ENCODE measurements at regions not wholly inside any gene's neighbourhood (a gene's known extent, or its start where the extent isn't known, plus 50 kb on each side); places are given as distances from the start of the nearest gene placed in this dataset.

DNA sequence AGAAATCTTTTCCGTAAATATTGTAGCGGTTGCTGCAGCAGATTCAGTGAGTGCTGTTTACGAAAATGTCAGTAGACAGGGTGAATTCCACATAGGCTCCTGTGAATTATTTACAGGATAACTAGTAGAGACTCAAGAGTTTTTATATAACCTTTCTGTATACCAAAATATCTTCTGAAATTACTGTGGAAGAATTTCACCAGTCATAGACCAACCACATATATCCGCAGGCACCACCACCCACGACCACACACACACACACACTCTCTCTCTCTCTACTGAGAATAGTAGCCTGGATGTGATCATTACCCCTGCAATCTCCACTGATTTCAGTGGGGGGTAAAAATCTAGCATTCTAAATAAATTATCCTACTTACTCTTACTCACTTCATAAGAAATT lies 341.8 kb downstream of the RBM43 start:
- 83 to 88% (median 83%) methylated on average over 5 of the region's 5 CpGs for WGBS, 3 donors
- DNase-seq, result no peak
- intact Hi-C loops (cut with DNase I), result no loop called here
- Histone ChIP-seq H3K9me3 (no peaks in the 10 kb centered on the region), H3K27me3 (ENCODE audit: insufficient read depth in 3 of 3, low read length in 2 of 3) (no peaks in the 10 kb centered on the region), H3K36me3 (ENCODE audit: insufficient read depth in 1 of 2, low read depth in 1 of 2) (no peaks in the 10 kb centered on the region), H3K4me3 (no peak overlapping the region), H3K27ac (no peak overlapping the region), H3K4me1 (no peaks in the 10 kb centered on the region)
- TF ChIP-seq, protein P1, sequence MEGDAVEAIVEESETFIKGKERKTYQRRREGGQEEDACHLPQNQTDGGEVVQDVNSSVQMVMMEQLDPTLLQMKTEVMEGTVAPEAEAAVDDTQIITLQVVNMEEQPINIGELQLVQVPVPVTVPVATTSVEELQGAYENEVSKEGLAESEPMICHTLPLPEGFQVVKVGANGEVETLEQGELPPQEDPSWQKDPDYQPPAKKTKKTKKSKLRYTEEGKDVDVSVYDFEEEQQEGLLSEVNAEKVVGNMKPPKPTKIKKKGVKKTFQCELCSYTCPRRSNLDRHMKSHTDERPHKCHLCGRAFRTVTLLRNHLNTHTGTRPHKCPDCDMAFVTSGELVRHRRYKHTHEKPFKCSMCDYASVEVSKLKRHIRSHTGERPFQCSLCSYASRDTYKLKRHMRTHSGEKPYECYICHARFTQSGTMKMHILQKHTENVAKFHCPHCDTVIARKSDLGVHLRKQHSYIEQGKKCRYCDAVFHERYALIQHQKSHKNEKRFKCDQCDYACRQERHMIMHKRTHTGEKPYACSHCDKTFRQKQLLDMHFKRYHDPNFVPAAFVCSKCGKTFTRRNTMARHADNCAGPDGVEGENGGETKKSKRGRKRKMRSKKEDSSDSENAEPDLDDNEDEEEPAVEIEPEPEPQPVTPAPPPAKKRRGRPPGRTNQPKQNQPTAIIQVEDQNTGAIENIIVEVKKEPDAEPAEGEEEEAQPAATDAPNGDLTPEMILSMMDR (IDR thresholded peaks at IDR 0.05), result no peak
- no peak for ATAC-seq

DNA sequence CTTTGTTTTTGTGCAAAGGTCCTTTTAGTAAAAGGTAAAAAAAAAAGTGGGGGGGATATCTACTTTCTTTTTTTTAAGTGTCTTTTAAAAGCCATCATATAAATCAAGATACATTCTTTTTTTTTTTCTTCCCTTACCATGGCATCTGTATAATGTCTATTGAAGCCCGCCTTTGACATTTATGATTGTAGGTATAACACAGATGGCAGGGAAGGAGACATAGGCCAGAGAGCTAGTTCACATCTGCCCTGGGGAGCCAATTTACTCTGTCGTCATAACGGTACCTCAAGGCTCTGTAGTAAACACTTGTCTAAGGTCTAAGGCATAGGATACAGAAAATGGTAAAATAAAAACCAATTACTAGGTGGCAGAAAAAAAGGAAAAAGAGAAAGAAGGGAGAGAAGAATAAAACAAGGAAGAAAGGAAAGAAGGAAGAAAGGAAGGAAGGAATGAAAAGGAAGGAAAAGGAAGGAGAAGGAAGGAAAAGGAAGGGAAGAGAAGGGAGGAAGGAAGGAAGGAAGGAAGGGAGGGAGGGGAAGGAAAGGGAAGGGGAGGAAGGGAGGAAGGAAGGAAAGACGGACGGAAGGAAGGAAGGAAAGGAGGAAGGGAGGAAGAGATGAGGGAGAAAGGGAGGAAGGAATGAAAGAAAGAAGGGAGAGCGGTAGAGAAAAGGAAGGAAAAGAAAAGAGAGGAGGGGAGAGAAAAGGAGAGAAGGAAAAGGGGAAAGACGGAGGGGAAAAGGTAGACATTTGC lies 343.5 kb downstream of the RBM43 start:
- TF ChIP-seq, protein P1 (IDR thresholded peaks at IDR 0.05), result no peak
- intact Hi-C loops (cut with DNase I), result no loop called here
- no peak for DNase-seq

DNA sequence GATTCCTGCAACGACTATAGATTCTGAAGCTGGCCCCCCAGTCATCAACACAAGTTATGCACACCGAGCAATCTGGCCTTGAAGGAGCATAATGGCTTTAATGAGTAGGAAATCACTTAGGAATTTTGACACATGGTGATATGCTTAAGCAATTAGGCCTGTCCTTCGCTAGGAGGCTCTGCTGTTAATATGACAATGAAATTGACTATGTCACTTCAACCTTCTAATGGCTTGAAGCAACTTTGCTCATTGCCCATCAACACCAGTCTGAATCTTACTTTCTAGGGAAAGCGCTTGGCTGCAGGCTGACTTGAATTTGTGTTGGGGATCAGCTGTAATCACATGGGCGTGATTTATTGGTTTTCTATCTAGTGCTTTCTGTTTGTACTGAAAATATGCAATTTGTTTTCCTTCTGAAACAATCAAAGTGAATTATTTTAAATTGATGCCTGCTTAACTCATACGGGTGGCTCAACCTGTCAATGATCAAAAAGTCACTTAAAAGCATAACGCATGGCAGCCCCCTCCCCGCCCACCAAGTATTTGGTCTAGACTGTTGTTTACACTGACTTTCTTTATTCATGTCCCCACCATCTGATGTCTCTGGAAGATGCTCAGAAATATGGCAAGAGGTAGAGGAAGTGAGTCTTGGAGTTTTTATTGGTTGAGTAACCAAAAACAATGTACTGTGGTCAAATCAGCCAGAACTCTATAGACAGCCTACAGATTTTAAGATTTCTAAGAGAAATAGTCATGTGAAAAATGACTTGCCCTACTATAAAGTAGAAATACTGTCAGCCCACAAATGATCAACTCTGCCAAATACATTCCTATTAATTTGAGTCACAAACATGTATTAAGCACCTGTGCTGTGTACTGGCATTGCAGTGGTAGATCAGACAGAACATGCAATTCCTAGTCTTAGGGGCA lies 344.9 kb downstream of the RBM43 start:
- Histone ChIP-seq H3K27me3 (ENCODE audit: insufficient read depth in 3 of 3, low read length in 2 of 3) (no peaks in the 10 kb centered on the region), H3K4me1 (no peaks in the 10 kb centered on the region), H3K27ac (no peak overlapping the region), H3K9me3 (no peaks in the 10 kb centered on the region), H3K36me3 (ENCODE audit: insufficient read depth in 1 of 2, low read depth in 1 of 2) (no peaks in the 10 kb centered on the region), H3K4me3 (no peak overlapping the region)
- DNase-seq (no peak), ATAC-seq (no peak)
- intact Hi-C loops (cut with DNase I), result no loop called here
- TF ChIP-seq, protein P1 (IDR thresholded peaks at IDR 0.05), result no peak
- WGBS, 3 donors, result 83 to 87% (median 84%) methylated on average over 8 of the region's 8 CpGs

More for the DNA sequence above, 343.5 kb downstream of the RBM43 start:
- Histone ChIP-seq H3K27ac (no peak overlapping the region), H3K4me1 (no peaks in the 10 kb centered on the region), H3K4me3 (no peak overlapping the region), H3K36me3 (ENCODE audit: insufficient read depth in 1 of 2, low read depth in 1 of 2) (no peaks in the 10 kb centered on the region), H3K9me3 (no peaks in the 10 kb centered on the region), H3K27me3 (ENCODE audit: insufficient read depth in 3 of 3, low read length in 2 of 3) (no peaks in the 10 kb centered on the region)
- 75 to 82% (median 79%) methylated on average over 7 of the region's 7 CpGs for WGBS, 3 donors
- ATAC-seq, result no peak

DNA sequence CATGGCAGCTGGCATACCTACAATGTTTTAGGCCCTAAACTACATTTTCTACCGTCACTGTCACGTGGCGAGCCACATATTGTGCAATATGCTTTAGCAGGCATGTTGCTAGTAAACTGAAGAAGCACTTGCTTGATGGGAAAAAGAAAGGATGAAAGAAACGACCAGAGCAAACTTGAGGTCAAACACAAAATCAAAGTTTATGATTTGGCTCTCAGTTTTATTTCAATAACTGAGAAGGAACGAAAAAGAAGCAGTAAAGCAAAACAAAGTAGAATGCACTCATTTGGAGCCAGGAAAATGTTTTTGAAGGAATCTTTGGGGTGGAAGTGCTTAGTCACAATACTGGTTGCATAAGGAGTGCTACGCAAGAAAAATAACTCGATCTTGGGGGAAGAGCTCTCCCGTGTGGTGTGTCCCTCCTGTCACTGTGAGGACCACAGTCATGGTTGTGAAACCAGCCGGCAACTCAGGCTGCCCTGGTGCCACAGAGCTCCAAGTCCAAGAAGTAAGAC lies 349.8 kb downstream of the RBM43 start:
- DNase-seq (peak; percentile 60 to 75), ATAC-seq (peak; percentile 83 to 95 (median 86))
- H3K36me3 ChIP-seq (ENCODE audit: insufficient read depth in 1 of 2, low read depth in 1 of 2), result no peaks in the 10 kb centered on the region
- WGBS, 3 donors, result 15 to 29% (median 20%) methylated on average over 9 of the region's 9 CpGs
- H3K27ac ChIP-seq, result peak overlapping the region; percentile 46
- intact Hi-C loops (cut with DNase I), result no loop called here
- H3K4me3 ChIP-seq, result peak overlapping the region; percentile 24
- no peaks in the 10 kb centered on the region for H3K4me1 ChIP-seq
- TF ChIP-seq, protein P1 (IDR thresholded peaks at IDR 0.05), result peak; percentile 16
- no peaks in the 10 kb centered on the region for H3K9me3 ChIP-seq
- H3K27me3 ChIP-seq (ENCODE audit: insufficient read depth in 3 of 3, low read length in 2 of 3), result no peaks in the 10 kb centered on the region
